Neural progenitor cell (in vitro differentiated cells): ENCODE measurements at regions not wholly inside any gene's neighbourhood (a gene's known extent, or its start where the extent isn't known, plus 50 kb on each side); places are given as distances from the start of the nearest gene placed in this dataset.

Source experiments
- DNase-seq: peaks from one replicate; pipeline ENCODE4 v3.0.0-alpha.2; 2016; ENCODE audit warnings: low spot score
- H2AFZ ChIP-seq: fragments of 200-600 bp; sonication (generic); replicated peaks from 2 replicates; pipeline ENCODE4 v1.6.1; 2016; ENCODE audit warnings: antibody characterized with exemption
- H3F3A ChIP-seq: fragments of 200-600 bp; sonication (generic); 2 replicates; pipeline ENCODE4 v1.6.1; 2016; ENCODE audit warnings: antibody characterized with exemption, low read depth
- H3K27ac ChIP-seq: fragments of 200-600 bp; sonication (generic); 2 replicates; pipeline ENCODE4 v1.5.1; 2016; ENCODE audit warnings: mild to moderate bottlenecking
- H3K27me3 ChIP-seq: fragments of 200-600 bp; sonication (generic); 2 replicates; pipeline ENCODE4 v1.6.1; 2016; ENCODE audit warnings: mild to moderate bottlenecking, moderate library complexity
- H3K36me3 ChIP-seq: fragments of 200-600 bp; sonication (generic); 2 replicates; pipeline ENCODE4 v1.5.1; 2016
- H3K4me1 ChIP-seq: fragments of 200-600 bp; sonication (generic); 2 replicates; pipeline ENCODE4 v1.6.1; 2016; ENCODE audit warnings: mixed run types
- H3K4me2 ChIP-seq: fragments of 200-600 bp; sonication (generic); 2 replicates; pipeline ENCODE4 v1.6.1; 2016
- H3K4me3 ChIP-seq: fragments of 200-600 bp; sonication (generic); 2 replicates; pipeline ENCODE4 v1.5.1; 2016
- H3K79me2 ChIP-seq: fragments of 200-600 bp; sonication (generic); 2 replicates; pipeline ENCODE4 v1.6.1; 2016; ENCODE audit warnings: low read depth
- H3K9ac ChIP-seq: fragments of 200-600 bp; sonication (generic); 2 replicates; pipeline ENCODE4 v1.6.1; 2016
- H3K9me3 ChIP-seq: fragments of 200-600 bp; sonication (generic); 2 replicates; pipeline ENCODE4 v1.5.1; 2016; ENCODE audit warnings: low read depth
- H4K20me1 ChIP-seq: fragments of 200-600 bp; sonication (generic); 2 replicates; pipeline ENCODE4 v1.6.1; 2016; ENCODE audit warnings: low read depth
- H3K27ac Mint-ChIP-seq: 3 replicates; pipeline ENCODE4 v1.8.0; 2021; ENCODE audit warnings: mixed read lengths
- H3K27me3 Mint-ChIP-seq: 2 replicates; pipeline ENCODE4 v1.8.0; 2022; ENCODE audit warnings: low read depth, mild to moderate bottlenecking, inconsistent platforms, moderate library complexity, mixed read lengths; ENCODE audit not compliant: insufficient read depth
- H3K36me3 Mint-ChIP-seq: 3 replicates; pipeline ENCODE4 v1.8.0; 2021; ENCODE audit warnings: mixed read lengths
- H3K4me1 Mint-ChIP-seq: 3 replicates; pipeline ENCODE4 v1.8.0; 2021; ENCODE audit warnings: mixed read lengths
- H3K4me3 Mint-ChIP-seq: 3 replicates; pipeline ENCODE4 v1.8.0; 2021; ENCODE audit warnings: mild to moderate bottlenecking, moderate library complexity, mixed read lengths
- H3K9me3 Mint-ChIP-seq: 3 replicates; pipeline ENCODE4 v1.8.0; 2020; ENCODE audit warnings: mixed read lengths
- CTCF ChIP-seq: fragments of 200-600 bp; sonication (generic); IDR thresholded peaks from 2 replicates; pipeline ENCODE4 v1.5.1; 2017; ENCODE audit warnings: antibody characterized with exemption, mild to moderate bottlenecking
- EZH2 ChIP-seq: fragments of 200-600 bp; sonication (generic); IDR thresholded peaks from 2 replicates; pipeline ENCODE4 v1.6.1; 2017; ENCODE audit warnings: antibody characterized with exemption, mild to moderate bottlenecking, moderate library complexity
- EZH2phosphoT487 ChIP-seq: fragments of 200-600 bp; sonication (generic); IDR thresholded peaks from 2 replicates; pipeline ENCODE4 v1.6.1; 2017; ENCODE audit warnings: antibody characterized with exemption

GRCh38 chr16:27650073-27650701 is 100.2 kb downstream of the KATNIP start:
- no peak overlapping the region for H3K9ac ChIP-seq
- H3K4me3 ChIP-seq: no peak overlapping the region
- H3F3A ChIP-seq: no peaks in the 10 kb centered on the region
- H3K27ac Mint-ChIP-seq: no peak overlapping the region
- peaks cover 5% of the 10 kb centered on the region for H3K4me1 Mint-ChIP-seq
- peaks cover 4% of the 10 kb centered on the region for H3K27me3 Mint-ChIP-seq
- no peaks in the 10 kb centered on the region for H3K27me3 ChIP-seq
- H3K4me3 Mint-ChIP-seq: no peak overlapping the region
- no peaks in the 10 kb centered on the region for H3K4me1 ChIP-seq
- H3K9me3 ChIP-seq: no peaks in the 10 kb centered on the region
- H3K27ac ChIP-seq: no peak overlapping the region
- peaks cover 2% of the 10 kb centered on the region for H3K36me3 Mint-ChIP-seq
- no peaks in the 10 kb centered on the region for H4K20me1 ChIP-seq
- no peak overlapping the region for H3K4me2 ChIP-seq
- no peaks in the 10 kb centered on the region for H3K36me3 ChIP-seq
- no peak for DNase-seq
- no peaks in the 10 kb centered on the region for H3K79me2 ChIP-seq
- no peak overlapping the region for H2AFZ ChIP-seq
- TF ChIP-seq CTCF (no peak), EZH2phosphoT487 (no peak), EZH2 (no peak)
- no peaks in the 10 kb centered on the region for H3K9me3 Mint-ChIP-seq

- H3K4me2 ChIP-seq: no peak overlapping the region
- H3K4me3 ChIP-seq: no peak overlapping the region
- Mint-ChIP-seq H3K27me3 (peaks cover 3% of the 10 kb centered on the region), H3K4me1 (peaks cover 5% of the 10 kb centered on the region), H3K36me3 (peaks cover 7% of the 10 kb centered on the region), H3K27ac (no peak overlapping the region), H3K9me3 (no peaks in the 10 kb centered on the region), H3K4me3 (no peak overlapping the region)
- TF ChIP-seq EZH2: no peak
- no peak for TF ChIP-seq CTCF
- TF ChIP-seq EZH2phosphoT487: no peak
- DNase-seq: no peak
- no peaks in the 10 kb centered on the region for H3K9me3 ChIP-seq
- no peaks in the 10 kb centered on the region for H3K79me2 ChIP-seq
- no peak overlapping the region for H2AFZ ChIP-seq
- no peaks in the 10 kb centered on the region for H4K20me1 ChIP-seq
- no peaks in the 10 kb centered on the region for H3F3A ChIP-seq
- no peaks in the 10 kb centered on the region for H3K4me1 ChIP-seq
- H3K36me3 ChIP-seq: no peaks in the 10 kb centered on the region
- no peak overlapping the region for H3K27ac ChIP-seq
- no peak overlapping the region for H3K9ac ChIP-seq
- H3K27me3 ChIP-seq: no peaks in the 10 kb centered on the region
Measured at GRCh38 chr16:27651301-27651700, 101.4 kb downstream of the KATNIP start.

GRCh38 chr16:27657811-27658210 is 107.9 kb downstream of the KATNIP start:
- TF ChIP-seq EZH2phosphoT487 (no peak), EZH2 (no peak), CTCF (no peak)
- no peak for DNase-seq
- no peak overlapping the region for H3K27ac Mint-ChIP-seq
- no peaks in the 10 kb centered on the region for H3K9me3 ChIP-seq
- no peak overlapping the region for H2AFZ ChIP-seq
- H3K9ac ChIP-seq: no peak overlapping the region
- no peaks in the 10 kb centered on the region for H3K36me3 ChIP-seq
- H3K27ac ChIP-seq: no peak overlapping the region
- H3K27me3 ChIP-seq: no peaks in the 10 kb centered on the region
- H3F3A ChIP-seq: no peaks in the 10 kb centered on the region
- no peaks in the 10 kb centered on the region for H3K4me1 ChIP-seq
- no peaks in the 10 kb centered on the region for H4K20me1 ChIP-seq
- H3K36me3 Mint-ChIP-seq: peaks cover 9% of the 10 kb centered on the region
- H3K79me2 ChIP-seq: no peaks in the 10 kb centered on the region
- no peak overlapping the region for H3K4me3 ChIP-seq
- H3K27me3 Mint-ChIP-seq: peaks cover 3% of the 10 kb centered on the region
- H3K9me3 Mint-ChIP-seq: no peaks in the 10 kb centered on the region
- H3K4me3 Mint-ChIP-seq: no peak overlapping the region
- no peaks in the 10 kb centered on the region for H3K4me1 Mint-ChIP-seq
- H3K4me2 ChIP-seq: no peak overlapping the region
